Astrocyte of the hippocampus (primary cell): ENCODE measurements at regions not wholly inside any gene's neighbourhood (a gene's known extent, or its start where the extent isn't known, plus 50 kb on each side); places are given as distances from the start of the nearest gene placed in this dataset.
"Not testable (repeated sequence)": the region's sequence is repeated elsewhere in the genome, so short reads cannot be mapped to it uniquely, and the experiment has no call there.

Source experiments
- DNase-seq: peaks from one replicate; pipeline ENCODE4 v3.0.0; 2011; ENCODE audit warnings: low read depth, low spot score

- peak; percentile 91 for DNase-seq
Observed at GRCh38 chr9:79489261-79490000, 82.3 kb upstream of the TLE4 start.

DNA sequence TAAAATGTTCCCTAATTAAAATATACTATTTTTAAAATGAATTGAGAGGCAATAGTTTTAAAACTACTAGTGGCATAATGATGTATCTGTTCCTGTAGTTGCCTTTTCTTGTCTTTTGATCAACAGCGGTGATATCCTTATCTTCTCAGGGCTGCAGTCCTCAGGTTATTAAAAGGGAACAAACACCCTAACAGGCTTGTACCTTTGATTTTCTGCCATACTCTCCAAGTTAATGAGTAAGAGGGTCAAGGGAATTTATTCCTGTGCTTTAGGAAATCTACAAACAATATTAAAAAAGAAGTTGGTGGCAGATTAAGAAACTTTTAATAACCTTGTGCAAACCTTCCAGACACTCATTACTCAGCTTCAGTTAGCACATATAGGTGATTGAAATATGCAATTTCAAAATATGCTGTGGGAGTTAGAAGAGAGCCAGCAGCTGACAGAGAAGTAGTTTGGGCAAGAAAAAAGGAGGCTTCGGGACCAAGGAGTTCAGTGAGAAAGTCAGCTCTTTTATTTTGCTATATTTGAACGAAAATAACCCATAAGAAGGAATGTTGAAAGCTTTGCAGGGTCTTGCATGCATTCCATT, 81.0 kb upstream of the TLE4 start:
- DNase-seq = no peak

DNA sequence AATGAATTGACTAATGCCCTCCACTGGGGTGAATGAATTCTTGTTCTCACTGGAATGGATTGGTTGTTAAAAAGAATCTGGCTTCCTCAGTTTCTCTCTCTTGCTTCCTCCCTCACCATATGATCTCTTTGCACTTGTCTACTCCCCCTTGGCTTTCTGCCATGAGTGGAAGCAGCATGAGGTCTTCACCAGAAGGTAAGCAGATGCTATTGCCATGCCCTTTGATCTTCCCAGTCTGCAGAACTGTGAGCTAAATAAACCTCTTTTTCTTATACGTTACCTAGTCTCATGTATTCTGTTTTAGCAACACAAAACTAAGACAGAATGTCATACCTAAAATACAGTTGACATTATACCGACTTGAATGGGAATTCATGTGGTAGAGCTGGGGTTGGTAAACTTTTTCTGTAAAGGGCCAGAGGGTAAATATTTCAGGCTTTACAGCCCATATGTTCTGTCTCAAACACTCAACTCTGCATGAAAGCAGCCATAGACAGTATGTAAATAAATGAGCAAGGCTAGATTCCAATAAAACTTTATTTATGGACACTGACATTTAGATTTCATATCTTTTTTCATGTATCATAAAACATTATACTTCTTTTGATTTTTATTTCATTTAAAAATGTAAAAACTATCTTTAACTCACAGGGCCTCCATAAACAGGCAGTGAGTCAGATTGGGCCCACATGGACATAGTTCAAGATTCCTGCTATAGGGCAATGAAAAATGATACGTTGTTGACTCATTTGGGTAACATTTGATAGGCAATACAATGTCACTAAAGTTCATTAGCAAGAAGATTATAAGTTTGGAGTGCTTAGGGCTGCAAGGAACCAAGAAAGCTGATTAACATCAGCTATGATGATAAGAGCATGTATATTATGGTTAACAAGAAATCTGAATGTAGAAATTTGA, 79.4 kb upstream of the TLE4 start:
- DNase-seq = no peak

DNA sequence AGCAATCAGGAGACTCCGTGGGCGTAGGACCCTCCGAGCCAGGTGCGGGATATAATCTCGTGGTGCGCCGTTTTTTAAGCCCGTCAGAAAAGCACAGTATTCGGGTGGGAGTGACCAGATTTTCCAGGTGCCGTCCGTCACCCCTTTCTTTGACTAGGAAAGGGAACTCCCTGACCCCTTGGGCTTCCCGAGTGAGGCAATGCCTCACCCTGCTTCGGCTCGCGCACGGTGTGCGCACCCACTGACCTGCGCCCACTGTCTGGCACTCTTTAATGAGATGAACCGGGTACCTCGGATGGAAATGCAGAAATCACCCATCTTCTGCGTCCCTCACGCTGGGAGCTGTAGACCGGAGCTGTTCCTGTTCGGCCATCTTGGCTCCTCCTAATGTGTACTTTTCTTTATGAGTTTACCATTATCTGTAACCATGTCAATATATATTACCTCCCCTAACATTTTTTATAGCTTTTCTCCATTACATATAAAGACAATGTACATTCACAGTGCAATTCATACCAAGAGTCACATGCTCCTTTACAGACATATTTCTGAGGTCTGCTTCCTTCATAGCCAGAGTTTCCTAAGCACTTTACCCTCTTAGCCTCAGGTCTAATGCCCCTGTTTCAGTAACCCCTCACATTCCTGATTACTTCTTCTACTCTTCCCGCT, 71.4 kb upstream of the TLE4 start:
- DNase-seq = not testable (repeated sequence)

GRCh38 chr9:79501546-79501945, 70.2 kb upstream of the TLE4 start:
- DNase-seq = no peak

GRCh38 chr9:79507801-79508200, 64.0 kb upstream of the TLE4 start:
- DNase-seq = no peak

- DNase-seq = no peak
Observed at GRCh38 chr9:79512251-79512650, 59.5 kb upstream of the TLE4 start.
